GM21367 (cell line): ENCODE measurements at regions not wholly inside any gene's neighbourhood (a gene's known extent, or its start where the extent isn't known, plus 50 kb on each side); places are given as distances from the start of the nearest gene placed in this dataset.

ENCODE experiments used
- ATAC-seq: cut with Tn5 transposase; IDR thresholded peaks from one replicate; pipeline ENCODE4 v1.9.1; 2021; ENCODE audit not compliant: unreplicated experiment

GRCh38 chr20:23254505-23254904 is 96.1 kb upstream of the NXT1 start:
- no peak for ATAC-seq

DNA sequence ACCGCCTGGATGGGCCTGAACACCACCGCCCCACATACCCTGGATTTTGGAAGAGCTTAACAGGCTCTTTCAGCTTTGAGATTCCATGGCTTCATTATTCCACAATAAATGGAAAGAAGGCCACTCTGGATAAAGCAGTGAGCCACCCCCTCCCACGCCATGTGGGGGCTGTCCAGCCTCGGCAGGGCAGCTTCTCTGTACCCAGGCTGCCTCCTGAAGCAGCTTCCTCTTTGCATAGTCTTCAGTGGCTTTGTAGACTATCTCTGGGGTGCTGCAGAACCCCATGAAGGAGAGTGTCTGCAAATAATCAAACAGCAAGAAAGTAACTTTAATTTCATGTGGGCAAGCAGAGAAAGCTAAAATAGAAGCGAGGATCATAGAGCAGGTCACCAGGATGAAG is 96.6 kb upstream of the NXT1 start:
- ATAC-seq = no peak

- ATAC-seq = no peak
These were observed 97.1 kb upstream of the NXT1 start for GRCh38 chr20:23253524-23253923.

DNA sequence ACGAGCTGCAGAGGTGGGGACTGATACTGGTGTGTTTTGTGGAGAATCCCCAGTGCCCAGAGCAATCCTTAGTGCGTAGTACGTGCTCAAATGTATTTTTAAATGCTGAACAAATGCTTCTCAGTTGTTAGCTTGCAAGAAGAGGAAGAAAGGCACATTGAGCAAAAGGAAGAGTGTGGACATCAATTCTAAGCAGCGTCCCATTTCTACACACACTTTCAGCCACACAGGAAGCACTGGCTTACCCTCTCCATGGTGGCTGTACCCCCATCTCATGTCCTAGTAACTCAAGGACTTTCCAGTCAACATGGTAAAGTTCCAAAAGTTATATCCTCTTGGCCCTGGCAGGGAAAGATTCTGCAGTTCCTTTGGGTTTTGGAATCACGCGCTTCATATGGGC is 98.8 kb upstream of the NXT1 start:
- ATAC-seq = no peak

DNA sequence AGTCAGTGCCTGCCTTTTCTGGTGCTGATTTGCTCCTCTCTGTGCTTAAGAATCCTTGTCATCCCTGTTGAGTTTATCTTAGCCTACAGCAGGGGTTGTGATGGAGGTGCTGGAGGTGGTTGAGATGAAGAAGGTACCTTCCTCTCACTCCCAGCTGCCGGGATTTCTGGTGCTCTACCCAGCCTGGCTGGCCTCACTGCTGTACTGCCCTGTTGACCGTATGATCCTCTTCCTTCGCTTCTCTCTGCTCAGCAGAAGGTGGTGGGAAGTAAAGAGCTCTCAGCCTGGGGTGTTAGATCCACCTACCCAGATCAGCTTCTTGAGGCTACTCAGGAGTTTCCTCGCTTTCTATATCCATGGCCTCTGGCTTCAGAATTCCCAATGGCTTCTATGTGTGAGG is 101.0 kb upstream of the NXT1 start:
- ATAC-seq = no peak

DNA sequence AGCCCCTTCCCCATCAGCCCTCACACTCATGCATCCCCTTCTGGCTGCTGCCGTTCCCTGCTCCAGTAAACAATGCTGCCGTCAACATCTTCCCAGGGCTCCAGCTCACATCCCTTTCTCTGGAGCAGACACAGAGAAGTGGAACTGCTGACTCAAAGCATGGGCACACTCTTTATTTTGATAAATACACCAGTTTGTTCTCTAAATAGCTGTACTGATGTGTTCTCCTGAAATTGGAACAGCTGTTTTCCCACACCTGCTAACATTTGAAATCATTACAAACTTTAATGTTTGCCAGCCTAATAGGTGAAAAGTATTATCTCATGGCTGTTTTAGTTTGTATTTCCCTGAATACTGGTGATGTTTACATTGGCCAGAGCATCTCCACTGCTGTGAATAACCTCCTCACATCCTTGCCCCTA is 102.1 kb upstream of the NXT1 start:
- ATAC-seq = no peak

DNA sequence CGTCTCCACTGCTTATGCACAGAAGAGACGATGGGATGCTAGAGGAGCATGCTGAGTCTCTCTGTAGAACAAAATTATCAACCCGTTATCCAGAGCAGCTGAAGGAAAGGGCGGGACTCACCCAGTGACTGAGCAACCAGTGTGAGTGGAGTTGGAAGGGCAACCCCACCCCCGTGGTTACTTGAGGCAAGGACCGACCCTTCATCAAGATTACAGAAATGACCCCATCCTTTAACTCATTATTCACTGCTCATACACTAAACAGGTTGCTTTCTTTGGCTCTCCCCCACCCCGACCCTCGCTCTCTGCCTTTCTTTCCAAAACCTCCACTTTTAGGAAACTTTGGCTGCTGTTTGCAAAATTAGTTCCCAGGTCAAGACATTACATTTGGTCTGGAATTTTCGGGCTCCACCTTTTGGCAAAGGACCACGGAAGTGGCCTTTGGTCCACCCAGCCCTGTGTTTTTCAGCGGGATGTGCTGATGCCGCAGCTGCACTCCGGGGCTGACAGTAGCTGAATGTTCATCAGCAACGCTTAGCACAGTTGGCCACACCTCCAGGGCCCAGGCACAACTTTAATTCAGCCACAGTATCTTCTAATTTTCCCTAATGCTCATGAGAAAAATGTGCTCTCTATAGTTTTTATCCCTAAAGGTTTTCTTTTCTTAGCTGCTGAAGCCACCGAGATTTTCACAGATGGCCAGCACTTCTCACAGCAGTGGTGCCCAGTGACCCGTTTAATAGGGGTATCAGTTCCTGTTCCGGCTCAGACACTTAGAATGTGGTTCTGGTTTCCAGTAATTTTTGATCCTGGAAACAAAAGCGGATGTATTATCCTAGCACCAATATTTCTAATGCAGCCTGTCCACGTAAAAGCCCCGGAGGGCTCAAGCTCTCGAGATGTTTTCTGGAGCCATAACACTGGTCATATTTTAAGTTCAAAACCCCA is 103.6 kb upstream of the NXT1 start:
- no peak for ATAC-seq

DNA sequence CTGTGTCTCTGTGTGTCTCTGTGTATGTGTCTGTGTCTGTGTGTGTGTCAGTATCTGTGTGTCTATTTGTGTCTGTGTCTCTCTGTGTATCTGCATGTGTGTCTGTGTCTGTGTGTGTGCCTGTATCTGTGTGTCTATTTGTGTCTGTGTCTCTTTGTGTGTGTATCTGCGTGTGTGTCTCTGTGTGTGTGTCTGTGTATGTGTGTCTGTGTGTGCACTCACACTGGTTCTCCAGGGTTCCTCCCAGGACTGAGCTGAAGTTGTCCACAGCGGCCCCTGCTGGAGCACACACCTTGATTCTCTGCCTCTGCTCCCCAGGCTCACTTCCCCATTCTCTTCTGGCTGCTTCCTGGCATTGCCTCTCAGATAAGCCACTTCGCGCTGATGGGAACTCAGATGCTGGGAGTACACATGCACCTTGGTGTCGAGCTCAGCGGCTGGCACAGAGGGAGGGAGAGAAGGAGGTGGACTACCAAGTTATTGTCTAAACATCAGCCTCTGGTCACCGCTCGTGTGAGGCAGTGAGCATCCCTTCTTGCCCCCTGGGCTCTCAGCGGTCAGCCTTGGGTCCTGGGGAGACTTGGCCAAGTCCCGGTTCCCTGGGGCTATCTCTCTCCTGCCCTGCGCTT is 104.9 kb upstream of the NXT1 start:
- peak; percentile 94 for ATAC-seq

- no peak for ATAC-seq
These were observed 105.6 kb upstream of the NXT1 start for GRCh38 chr20:23244916-23245552.

GRCh38 chr20:23244156-23244915 is 106.3 kb upstream of the NXT1 start:
- ATAC-seq = no peak

- ATAC-seq = no peak
These were observed 106.8 kb upstream of the NXT1 start for GRCh38 chr20:23243791-23244155.

GRCh38 chr20:23242556-23243180 is 107.9 kb upstream of the NXT1 start:
- no peak for ATAC-seq

DNA sequence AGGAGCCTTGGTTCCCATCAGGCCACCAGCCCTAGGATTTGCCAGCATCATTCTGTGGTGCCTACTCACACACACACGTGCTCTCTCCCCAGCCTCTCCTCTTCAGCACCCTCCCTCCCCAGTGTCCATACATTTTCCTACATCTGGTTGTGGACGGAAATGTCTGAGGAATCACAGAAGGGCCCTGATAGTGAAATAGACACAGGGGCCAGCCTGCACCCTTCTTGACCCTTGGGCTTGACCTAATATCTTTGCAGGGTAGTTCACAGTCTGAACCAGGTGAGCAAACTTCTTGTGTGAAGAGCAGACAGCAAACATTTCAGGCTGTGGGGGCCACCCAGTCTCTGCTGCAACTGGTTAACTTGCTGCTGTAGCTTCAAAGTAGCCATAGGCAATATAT is 108.5 kb upstream of the NXT1 start:
- no peak for ATAC-seq

DNA sequence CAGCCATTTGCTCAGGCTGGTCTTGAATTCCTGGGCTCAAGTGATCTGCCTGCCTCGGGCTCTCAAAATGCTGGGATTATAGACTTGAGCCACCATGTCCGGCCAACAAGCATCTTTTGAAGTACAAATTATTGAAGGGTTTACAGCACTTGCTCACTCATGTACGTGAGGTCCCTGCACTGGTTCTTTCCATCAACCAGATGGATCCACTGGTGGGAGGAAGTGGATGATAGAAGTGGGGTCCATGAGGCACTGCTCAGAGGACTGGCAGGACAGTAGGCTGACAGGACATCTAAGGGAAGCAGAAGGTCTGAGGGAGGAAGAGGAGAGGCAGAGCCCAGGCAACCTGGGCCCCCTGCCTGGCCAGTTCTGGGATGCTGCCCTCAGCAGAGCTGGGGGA is 109.2 kb upstream of the NXT1 start:
- no peak for ATAC-seq

- ATAC-seq = no peak
These were observed 110.1 kb upstream of the NXT1 start for GRCh38 chr20:23240519-23240918.

DNA sequence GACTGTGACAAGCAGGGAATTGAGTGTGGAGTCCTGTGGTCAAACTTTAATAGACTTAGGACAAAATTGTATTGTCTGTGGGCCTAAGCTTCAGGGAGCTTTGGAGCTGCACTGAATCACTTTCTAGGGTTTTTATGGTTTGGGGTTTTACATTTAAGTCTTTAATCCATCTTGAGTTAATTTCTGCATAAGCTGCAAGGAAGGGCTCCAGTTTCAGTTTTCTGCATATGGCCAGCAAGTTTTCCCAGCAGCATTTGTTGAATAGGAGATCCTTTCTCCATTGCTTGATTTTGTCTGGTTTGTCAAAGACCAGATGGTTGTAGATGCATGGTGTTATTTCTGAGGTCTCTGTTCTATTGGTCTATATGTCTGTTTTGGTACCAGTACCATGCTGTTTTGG is 113.4 kb upstream of the NXT1 start:
- no peak for ATAC-seq

DNA sequence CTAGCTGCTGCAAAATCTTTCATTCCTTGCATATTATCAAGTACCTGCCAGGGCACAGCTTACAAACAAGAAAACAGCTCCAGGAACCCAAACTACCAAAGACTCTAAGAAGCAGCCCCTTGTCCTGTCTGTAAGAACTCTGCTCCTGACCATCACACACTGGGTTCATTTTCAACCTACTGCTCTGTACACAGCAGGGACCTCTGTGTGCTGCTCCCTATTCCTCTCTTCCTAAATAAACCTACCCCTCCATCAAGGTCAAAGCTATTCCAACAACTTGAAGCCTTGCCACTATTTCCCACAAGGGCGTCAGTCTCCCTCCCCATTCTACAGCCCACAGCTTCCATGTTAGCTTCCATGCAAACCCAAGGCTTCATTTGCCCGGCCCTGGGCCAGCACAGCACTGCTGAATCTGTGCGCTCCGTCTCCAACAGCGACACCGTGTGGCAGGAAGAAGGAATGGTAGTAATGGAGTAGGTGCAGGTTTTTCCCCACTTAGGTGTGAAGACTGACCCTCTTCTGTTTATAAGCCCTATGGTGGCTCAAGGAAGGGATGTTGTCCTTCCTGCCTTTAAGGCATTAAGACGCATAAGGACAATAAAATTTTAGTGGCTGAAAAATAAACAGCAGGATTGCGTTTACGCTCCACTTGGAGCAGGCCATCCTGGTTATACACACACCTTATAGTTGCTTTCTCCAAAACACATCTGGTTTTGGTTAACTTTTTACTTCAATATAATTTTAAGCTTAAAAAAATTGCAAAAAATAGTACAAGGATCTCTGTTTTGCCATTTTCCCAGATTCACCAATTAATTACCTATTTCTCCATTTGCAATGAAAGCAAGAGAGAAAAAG is 115.2 kb upstream of the NXT1 start:
- ATAC-seq = peak; percentile 77

DNA sequence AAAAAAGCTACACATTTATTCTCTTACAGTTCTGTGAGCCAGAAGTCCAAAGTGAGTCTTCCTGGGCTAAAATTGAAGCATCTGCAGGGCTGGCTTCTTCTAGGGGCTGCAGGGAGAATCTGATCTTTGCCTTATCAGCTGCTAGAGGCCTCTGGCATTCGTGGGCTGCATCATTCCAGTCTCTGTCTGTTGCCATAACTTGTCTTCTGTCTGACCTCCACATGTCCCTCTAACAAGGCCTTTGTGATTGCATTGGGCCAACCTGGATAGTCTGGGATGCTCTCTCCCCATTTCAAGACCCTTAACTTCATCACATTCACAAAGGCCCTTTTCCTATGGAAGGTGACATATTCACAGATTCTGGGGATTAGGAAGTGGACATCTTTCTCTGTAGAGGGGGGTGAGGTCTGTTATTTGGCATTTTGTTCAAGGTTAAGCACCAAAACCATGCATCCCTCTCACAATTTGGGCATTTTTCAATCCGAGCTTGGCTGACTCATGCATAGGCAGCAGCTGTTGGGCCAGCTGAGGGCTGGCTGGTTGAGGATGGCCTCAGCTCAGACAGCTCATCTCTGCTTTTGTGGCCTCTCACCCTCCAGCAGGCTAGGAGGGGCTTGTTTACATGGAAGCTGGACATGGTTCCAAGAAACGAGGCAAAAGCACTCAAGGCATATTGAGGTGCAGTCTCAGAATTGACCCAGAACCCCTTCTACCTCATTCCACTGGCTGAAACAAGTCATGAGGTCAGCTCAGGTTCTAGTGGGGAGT is 116.1 kb upstream of the NXT1 start:
- no peak for ATAC-seq

- no peak for ATAC-seq
These were observed 117.2 kb upstream of the NXT1 start for GRCh38 chr20:23233341-23233740.
